ENCODE measurements at regions not wholly inside any gene's neighbourhood (a gene's known extent, or its start where the extent isn't known, plus 50 kb on each side); places are given as distances from the start of the nearest gene placed in this dataset.

- peaks cover 44% of the 10 kb centered on the region for H3K4me1 ChIP-seq
- H3K9me3 ChIP-seq: no peaks in the 10 kb centered on the region
- POLR2A ChIA-PET: interaction anchor here (0.7 kb wide), 1 partner anchor 146 kb away, joined by 4 read pairs; no protein-coding TSS in a partner anchor
- H3K4me3 ChIP-seq: no peak overlapping the region
- TF ChIP-seq USF2 (IDR thresholded peaks at IDR 0.05): no peak
- TF ChIP-seq POLR2A (IDR thresholded peaks at IDR 0.05; ENCODE audit: low read length): no peak
- TF ChIP-seq BCL3 (IDR thresholded peaks at IDR 0.05): no peak
- TF ChIP-seq NR3C1 (IDR thresholded peaks at IDR 0.05): no peak
- no peak for TF ChIP-seq TFCP2L1 (CRISPR knock-in tag; IDR thresholded peaks at IDR 0.05)
- TF ChIP-seq CBX8 (IDR thresholded peaks at IDR 0.05): no peak
- TF ChIP-seq HOXB13 (CRISPR knock-in tag; IDR thresholded peaks at IDR 0.05; ENCODE audit: low read depth): no peak
- no peak for TF ChIP-seq RAD21 (conservative IDR thresholded peaks at IDR 0.05 in 1 of 2, IDR thresholded peaks at IDR 0.05 in 1 of 2)
- TF ChIP-seq E2F6 (IDR thresholded peaks at IDR 0.05; ENCODE audit: borderline replicate concordance, low read depth): no peak
- no peak for TF ChIP-seq EHMT2 (IDR thresholded peaks at IDR 0.05; ENCODE audit: low read depth)
- TF ChIP-seq FOSB (CRISPR knock-in tag; IDR thresholded peaks at IDR 0.05): no peak
- TF ChIP-seq, protein P1, sequence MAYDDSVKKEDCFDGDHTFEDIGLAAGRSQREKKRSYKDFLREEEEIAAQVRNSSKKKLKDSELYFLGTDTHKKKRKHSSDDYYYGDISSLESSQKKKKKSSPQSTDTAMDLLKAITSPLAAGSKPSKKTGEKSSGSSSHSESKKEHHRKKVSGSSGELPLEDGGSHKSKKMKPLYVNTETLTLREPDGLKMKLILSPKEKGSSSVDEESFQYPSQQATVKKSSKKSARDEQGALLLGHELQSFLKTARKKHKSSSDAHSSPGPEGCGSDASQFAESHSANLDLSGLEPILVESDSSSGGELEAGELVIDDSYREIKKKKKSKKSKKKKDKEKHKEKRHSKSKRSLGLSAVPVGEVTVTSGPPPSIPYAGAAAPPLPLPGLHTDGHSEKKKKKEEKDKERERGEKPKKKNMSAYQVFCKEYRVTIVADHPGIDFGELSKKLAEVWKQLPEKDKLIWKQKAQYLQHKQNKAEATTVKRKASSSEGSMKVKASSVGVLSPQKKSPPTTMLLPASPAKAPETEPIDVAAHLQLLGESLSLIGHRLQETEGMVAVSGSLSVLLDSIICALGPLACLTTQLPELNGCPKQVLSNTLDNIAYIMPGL (CRISPR knock-in tag; IDR thresholded peaks at IDR 0.05; ENCODE audit: borderline replicate concordance): no peak
- no peak for TF ChIP-seq EHF (CRISPR knock-in tag; IDR thresholded peaks at IDR 0.05)
- no peak for TF ChIP-seq FOSL2 (IDR thresholded peaks at IDR 0.05)
- TF ChIP-seq FOSL2 (CRISPR knock-in tag; IDR thresholded peaks at IDR 0.05): no peak
- no peak for TF ChIP-seq CHD4 (IDR thresholded peaks at IDR 0.05; ENCODE audit: borderline replicate concordance)
- no peak for TF ChIP-seq RCOR1 (IDR thresholded peaks at IDR 0.05; ENCODE audit: low read depth, low read length)
- TF ChIP-seq, protein P2, sequence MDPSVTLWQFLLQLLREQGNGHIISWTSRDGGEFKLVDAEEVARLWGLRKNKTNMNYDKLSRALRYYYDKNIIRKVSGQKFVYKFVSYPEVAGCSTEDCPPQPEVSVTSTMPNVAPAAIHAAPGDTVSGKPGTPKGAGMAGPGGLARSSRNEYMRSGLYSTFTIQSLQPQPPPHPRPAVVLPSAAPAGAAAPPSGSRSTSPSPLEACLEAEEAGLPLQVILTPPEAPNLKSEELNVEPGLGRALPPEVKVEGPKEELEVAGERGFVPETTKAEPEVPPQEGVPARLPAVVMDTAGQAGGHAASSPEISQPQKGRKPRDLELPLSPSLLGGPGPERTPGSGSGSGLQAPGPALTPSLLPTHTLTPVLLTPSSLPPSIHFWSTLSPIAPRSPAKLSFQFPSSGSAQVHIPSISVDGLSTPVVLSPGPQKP (IDR thresholded peaks at IDR 0.05; ENCODE audit: low read depth, low read length): no peak
- no peak for TF ChIP-seq CHD2 (IDR thresholded peaks at IDR 0.05; ENCODE audit: low read length, partially characterized antibody)
- TF ChIP-seq, protein P3, sequence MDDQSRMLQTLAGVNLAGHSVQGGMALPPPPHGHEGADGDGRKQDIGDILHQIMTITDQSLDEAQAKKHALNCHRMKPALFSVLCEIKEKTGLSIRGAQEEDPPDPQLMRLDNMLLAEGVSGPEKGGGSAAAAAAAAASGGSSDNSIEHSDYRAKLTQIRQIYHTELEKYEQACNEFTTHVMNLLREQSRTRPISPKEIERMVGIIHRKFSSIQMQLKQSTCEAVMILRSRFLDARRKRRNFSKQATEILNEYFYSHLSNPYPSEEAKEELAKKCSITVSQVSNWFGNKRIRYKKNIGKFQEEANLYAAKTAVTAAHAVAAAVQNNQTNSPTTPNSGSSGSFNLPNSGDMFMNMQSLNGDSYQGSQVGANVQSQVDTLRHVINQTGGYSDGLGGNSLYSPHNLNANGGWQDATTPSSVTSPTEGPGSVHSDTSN (IDR thresholded peaks at IDR 0.05): no peak
- TF ChIP-seq REST (IDR thresholded peaks at IDR 0.05): no peak
- no peak for FAIRE-seq
- CTCF ChIA-PET: no interaction called here
- DNase-seq (ENCODE audit: low read depth in 1 of 2, low spot score in 1 of 2): peak in 1 of 2 experiments; percentile 74
- ATAC-seq: peak in 1 of 2 experiments; percentile 91; a peak in 3 of 6 replicates
- 44% methylated on average over 7 of the region's 7 CpGs for WGBS (ENCODE audit: missing lambda C conversion rate)
- H3K27ac ChIP-seq: peak overlapping the region; percentile 72 to 88
- H3K4me2 ChIP-seq: peak overlapping the region; percentile 49
Observed at GRCh38 chr6:134678436-134678889, 271.4 kb downstream of the ALDH8A1 start.
